Fibroblast of skin of scalp (primary cell): ENCODE measurements at regions not wholly inside any gene's neighbourhood (a gene's known extent, or its start where the extent isn't known, plus 50 kb on each side); places are given as distances from the start of the nearest gene placed in this dataset.

Experiments
- DNase-seq: peaks from one replicate; pipeline ENCODE4 v3.0.0-alpha.2; 2013

- DNase-seq = no peak
Measured at GRCh38 chr5:2696156-2696807, 55.2 kb downstream of the IRX2 start.

DNA sequence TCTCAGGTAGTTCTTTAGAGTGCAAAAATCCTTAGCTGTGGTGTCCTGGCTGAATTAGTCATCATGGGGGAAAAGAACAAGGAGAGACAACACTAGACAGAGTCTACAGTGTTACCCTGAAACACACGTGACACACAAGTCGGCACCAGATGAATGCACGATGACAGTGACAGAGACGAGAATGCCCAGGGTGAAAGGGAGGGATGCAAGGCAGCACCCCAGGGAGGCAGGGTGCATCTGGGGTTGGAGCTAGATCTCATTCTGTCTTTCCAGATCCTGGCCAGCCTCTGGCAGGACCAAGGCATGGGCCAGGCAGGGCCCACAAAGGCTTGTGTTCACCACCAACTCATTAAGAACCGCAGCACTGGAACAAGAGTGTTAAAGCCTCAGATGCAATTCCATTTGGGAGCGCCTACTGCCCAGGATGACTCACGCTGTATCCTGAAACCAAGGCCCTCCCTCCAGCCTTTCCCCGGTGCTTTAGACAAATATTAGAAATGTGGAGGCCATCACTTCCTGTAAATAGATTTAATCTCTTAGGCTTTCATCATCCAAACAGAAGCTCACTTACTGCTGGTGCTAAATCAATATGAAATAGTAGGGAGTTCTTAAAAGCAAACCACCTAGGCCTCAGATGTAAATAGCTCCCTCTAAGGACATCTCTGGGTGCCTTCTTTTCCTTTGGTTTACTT, 56.1 kb downstream of the IRX2 start:
- DNase-seq = peak; percentile 42

- DNase-seq = no peak
Measured at GRCh38 chr5:2691530-2691929, 59.9 kb downstream of the IRX2 start.

DNA sequence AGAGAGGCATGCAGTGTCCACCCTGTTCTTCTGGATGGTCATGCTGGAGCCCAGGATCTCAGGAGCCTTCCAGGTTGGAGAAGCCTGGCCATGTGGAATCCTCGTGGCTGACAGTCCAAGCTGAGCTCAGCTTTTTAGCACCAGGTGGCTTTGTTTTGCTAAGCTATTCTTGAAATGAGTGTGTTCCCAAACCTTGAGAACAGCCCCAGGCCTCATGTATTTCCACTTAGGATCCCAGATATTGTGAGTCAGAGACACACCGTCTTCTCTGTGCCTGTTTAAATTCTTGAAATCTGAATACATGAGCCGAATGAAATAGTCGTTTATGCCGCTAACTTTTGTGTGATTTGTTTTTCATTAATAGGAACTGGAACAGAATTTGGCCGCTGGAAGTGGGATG, 61.2 kb downstream of the IRX2 start:
- DNase-seq = no peak

DNA sequence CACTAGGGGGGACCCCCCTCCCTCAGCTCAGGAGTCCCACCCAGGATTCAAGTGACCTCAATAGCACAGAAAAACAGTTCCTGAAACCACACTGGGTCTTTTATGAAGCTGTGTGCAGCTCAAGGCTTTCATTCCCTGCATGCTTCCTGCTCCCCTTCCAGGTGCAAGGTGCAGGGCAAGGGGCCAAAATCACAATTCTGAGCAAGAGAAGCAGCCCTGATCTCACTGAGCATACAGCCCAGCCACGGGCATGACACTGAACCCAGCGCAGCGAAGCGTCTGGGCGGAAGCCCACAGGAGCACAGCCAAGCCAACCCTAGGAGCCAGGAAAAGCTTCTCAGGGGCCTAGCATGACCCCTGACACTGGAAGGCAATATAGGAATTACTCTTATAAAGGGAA, 62.9 kb downstream of the IRX2 start:
- no peak for DNase-seq

DNA sequence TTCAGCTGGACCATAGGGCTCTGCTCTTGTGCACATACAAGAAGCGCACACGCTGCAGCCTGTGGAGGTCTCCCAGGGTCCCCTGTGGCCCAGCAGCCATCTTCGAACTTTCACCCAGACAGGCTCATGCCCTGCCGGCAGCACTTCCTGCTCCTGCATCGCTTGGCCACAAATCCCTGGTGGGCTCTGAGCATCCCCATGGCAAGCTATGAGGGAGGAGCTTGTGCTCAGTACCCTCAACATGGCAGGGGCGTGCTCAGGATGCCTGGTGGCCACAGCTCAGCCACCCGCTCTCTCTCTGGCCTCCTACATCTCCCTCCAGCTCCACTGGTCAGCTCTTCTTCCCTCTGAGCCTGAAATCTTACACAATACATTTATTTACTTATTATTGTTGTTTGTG, 63.7 kb downstream of the IRX2 start:
- DNase-seq = no peak

DNA sequence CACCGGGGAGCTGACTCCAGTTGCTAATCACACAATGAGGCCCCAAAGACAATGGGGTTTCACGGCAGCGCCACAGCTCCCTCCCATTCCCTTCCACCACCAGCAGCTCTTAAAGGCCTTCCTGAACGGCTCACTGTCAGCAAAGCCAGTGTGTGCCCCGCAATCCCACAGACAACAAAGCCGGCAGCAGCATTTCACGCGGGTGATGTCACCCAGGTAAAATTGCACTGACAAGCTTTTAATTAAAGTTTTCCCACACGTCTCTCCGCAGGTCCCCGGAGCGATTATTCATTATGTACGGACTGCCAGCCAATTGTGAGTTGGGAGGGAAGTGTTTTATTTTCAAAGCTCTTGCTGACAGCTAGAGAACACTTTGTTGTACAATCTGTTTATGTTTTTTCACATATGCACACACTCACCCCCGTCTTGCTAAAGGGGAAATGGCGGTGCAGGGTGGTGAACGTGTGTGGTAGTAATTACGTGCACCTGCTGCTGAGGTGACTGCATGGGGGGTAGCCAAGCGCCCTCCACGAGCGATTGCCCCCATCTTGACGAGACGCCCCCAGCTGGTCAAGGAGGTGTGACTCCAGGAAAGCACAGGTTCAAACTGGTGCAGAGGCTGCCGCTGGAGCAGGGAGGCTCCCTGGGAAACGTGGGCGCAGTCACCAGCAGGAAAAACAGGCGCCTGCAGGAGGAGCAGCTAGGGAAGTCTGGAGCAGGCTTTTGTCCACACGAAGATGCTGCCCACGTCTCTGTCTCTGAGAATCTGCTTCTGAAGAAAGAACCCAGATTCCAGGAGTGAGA, 65.0 kb downstream of the IRX2 start:
- DNase-seq = no peak

- no peak for DNase-seq
Measured at GRCh38 chr5:2685651-2686272, 65.7 kb downstream of the IRX2 start.

DNA sequence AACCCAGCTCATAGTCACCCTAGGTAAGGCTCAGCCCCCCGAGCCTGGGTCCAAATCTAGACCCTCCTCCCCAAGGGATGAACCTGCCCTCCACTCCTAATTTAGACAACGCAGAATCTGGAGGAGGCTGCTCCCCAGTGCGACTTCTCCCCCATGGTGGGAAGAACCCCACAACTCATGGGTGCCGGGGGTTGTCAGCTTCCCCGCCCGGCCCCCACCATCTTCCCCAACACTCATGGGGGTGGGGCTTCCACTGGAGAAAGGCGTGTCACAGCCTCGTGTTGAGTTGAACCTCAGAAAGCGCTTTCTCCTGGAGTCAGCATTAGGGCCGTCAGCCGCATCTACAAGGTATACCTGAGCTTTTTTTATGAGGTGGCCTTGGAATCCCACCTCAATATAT, 66.9 kb downstream of the IRX2 start:
- DNase-seq = no peak

DNA sequence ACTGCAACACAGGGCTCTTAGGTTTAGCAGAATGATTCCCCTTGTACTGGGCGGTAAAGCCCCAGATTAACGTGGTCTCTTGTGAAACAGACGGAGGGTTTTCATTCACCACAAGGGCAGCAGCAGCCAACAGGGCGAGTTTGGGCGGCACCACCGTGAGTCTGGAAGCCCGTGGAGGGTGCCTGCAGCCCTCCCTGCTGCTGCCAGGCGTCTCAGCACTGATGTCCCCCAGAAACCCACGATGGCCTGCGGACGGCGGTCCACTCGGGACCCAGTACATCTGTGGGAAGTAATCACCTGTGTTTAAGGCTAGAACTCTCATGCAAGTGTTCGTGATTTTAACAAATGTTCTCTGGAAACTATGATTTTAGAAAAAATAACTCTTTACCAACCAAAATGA, 67.8 kb downstream of the IRX2 start:
- DNase-seq = no peak

DNA sequence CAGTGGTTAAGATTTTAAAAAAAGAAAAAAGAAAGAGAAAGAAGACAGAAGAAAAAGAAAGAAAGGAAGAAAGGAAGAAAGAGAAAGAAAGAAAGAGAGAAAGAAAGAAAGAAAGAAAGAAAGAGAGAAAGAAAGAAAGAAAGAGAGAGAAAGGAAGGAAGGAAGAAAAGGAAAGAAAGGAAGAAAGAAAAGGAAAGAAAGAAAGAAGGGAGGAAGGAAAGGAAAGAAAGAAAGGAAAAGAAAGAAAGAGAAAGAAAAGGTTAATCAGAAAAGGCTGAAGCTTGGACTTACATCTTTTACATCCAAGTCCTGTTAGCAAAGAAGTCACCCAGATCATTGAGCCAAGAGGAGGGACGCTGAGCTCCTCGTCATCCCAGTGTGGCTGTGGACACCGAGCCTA, 70.0 kb downstream of the IRX2 start:
- DNase-seq = no peak

DNA sequence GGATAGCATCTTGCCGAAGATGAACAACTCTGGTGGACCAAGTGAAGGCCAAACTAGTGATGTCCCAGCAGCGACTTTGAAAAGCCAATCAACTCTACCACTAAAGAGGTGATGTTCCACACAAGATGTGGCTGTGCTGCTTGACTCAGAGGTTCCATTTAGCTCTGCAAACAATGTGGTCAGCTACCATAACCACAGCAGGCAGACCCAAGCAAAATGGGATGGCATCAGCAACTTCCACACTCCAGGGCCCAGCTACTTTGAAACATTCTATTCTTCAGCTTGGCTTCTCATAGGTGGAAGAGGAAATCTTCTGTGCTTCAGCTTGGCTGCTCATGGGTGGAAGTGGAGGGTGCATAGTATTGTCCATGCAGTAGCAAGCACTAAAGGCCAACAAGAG, 70.5 kb downstream of the IRX2 start:
- no peak for DNase-seq

GRCh38 chr5:2677689-2678088, 73.8 kb downstream of the IRX2 start:
- no peak for DNase-seq

DNA sequence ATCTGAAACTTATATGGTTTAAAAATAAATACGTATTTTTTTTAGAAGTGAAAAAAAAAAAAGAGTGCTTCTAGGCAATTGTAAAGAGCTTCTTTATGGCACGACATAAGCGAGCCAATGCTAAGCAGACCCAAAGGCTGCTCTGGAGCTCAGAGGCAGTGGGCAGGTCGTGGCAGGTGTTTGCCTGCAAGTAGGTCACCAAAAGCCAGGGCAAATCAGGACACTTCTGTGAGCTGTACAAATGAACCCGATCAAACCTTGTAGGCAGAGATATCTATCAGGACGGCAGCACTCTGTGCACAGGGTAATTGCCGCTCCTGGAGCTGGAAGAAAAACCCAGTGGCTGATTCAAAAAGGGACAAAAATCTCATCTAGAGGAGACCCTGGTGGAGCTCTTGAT, 75.9 kb downstream of the IRX2 start:
- DNase-seq = no peak

- no peak for DNase-seq
Measured at GRCh38 chr5:2674456-2674855, 77.0 kb downstream of the IRX2 start.

- no peak for DNase-seq
Measured at GRCh38 chr5:2670940-2671339, 80.5 kb downstream of the IRX2 start.

GRCh38 chr5:2669913-2670312, 81.6 kb downstream of the IRX2 start:
- DNase-seq = no peak

- DNase-seq = no peak
Measured at GRCh38 chr5:2669259-2669658, 82.2 kb downstream of the IRX2 start.

- DNase-seq = no peak
Measured at GRCh38 chr5:2666081-2666480, 85.4 kb downstream of the IRX2 start.

DNA sequence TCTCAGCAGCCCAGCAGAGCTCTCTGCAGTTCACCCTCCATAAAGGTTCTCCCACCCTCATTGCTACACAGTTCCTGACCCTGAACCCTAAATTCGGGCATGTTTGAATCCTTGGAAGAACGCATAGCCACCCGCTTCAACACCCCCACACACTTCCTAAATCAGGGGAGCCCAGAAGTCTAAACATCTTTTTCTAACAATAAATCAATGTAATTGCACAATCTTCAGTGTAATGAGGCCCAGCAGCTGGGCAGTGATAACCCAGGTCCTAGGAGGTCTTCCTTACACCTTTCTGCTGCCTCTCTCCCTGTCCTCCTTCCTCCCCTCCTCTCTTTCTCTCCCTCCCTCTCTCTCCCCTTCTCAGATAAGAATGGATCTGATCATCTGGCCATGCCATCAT, 88.0 kb downstream of the IRX2 start:
- no peak for DNase-seq

GRCh38 chr5:2660315-2660714, 91.2 kb downstream of the IRX2 start:
- no peak for DNase-seq

- no peak for DNase-seq
Measured at GRCh38 chr5:2658881-2659470, 92.5 kb downstream of the IRX2 start.

GRCh38 chr5:2658447-2658846, 93.0 kb downstream of the IRX2 start:
- DNase-seq = peak; percentile 4
